ENCODE measurements at regions not wholly inside any gene's neighbourhood (a gene's known extent, or its start where the extent isn't known, plus 50 kb on each side); places are given as distances from the start of the nearest gene placed in this dataset.
A peak's percentile ranks its signal among the peaks of the same experiment; 100 is the strongest.
"Not testable (repeated sequence)": the region's sequence is repeated elsewhere in the genome, so short reads cannot be mapped to it uniquely, and the experiment has no call there.

- DNase-seq, result no peak
These were observed 142.8 kb upstream of the SV2C start for GRCh38 chr5:75940418-75940817.

- DNase-seq, result no peak
These were observed 147.6 kb upstream of the SV2C start for GRCh38 chr5:75935572-75935971.

GRCh38 chr5:75933489-75933888, 149.7 kb upstream of the SV2C start:
- no peak for DNase-seq

- DNase-seq, result no peak
These were observed 152.0 kb upstream of the SV2C start for GRCh38 chr5:75931175-75931574.

GRCh38 chr5:75928992-75929391, 154.2 kb upstream of the SV2C start:
- DNase-seq, result no peak

GRCh38 chr5:75922480-75922879, 160.7 kb upstream of the SV2C start:
- DNase-seq, result no peak

GRCh38 chr5:75921011-75921410, 162.2 kb upstream of the SV2C start:
- no peak for DNase-seq

- no peak for DNase-seq
These were observed 167.0 kb upstream of the SV2C start for GRCh38 chr5:75916144-75916543.

GRCh38 chr5:75909223-75909622, 174.0 kb upstream of the SV2C start:
- no peak for DNase-seq

- DNase-seq, result no peak
These were observed 175.5 kb upstream of the SV2C start for GRCh38 chr5:75907651-75908050.

- no peak for DNase-seq
These were observed 177.2 kb upstream of the POC5 start for GRCh38 chr5:75894482-75894881.

- no peak for DNase-seq
These were observed 174.5 kb upstream of the POC5 start for GRCh38 chr5:75891736-75892135.

GRCh38 chr5:75891020-75891419, 173.8 kb upstream of the POC5 start:
- DNase-seq, result no peak

GRCh38 chr5:75890546-75890945, 173.3 kb upstream of the POC5 start:
- no peak for DNase-seq

GRCh38 chr5:75886706-75887105, 169.5 kb upstream of the POC5 start:
- DNase-seq, result no peak

GRCh38 chr5:75885849-75886596, 168.8 kb upstream of the POC5 start:
- DNase-seq, result no peak

GRCh38 chr5:75885321-75885720, 168.1 kb upstream of the POC5 start:
- no peak for DNase-seq

GRCh38 chr5:75869891-75870290, 152.7 kb upstream of the POC5 start:
- DNase-seq, result no peak

GRCh38 chr5:75862872-75863271, 145.6 kb upstream of the POC5 start:
- DNase-seq, result no peak

- DNase-seq, result not testable (repeated sequence)
These were observed 142.4 kb upstream of the POC5 start for GRCh38 chr5:75859621-75860020.

GRCh38 chr5:75856056-75856455, 138.8 kb upstream of the POC5 start:
- DNase-seq, result peak; percentile 4

- no peak for DNase-seq
These were observed 130.8 kb upstream of the POC5 start for GRCh38 chr5:75848077-75848476.

GRCh38 chr5:75847561-75848021, 130.4 kb upstream of the POC5 start:
- DNase-seq, result no peak

GRCh38 chr5:75844301-75844700, 127.1 kb upstream of the POC5 start:
- DNase-seq, result no peak

- no peak for DNase-seq
These were observed 126.1 kb upstream of the POC5 start for GRCh38 chr5:75843319-75843718.

All from NCI-H2029 treated with DMSO at 0.1 percent for 48 hours (cell line).